ENCODE measurements at regions not wholly inside any gene's neighbourhood (a gene's known extent, or its start where the extent isn't known, plus 50 kb on each side); places are given as distances from the start of the nearest gene placed in this dataset.

GRCh38 chr14:84874436-84874835 lies 655.5 kb upstream of the FLRT2 start:
- TF ChIP-seq MAX (IDR thresholded peaks at IDR 0.05; ENCODE audit: low read depth, low read length) (no peak), POLR2A (IDR thresholded peaks at IDR 0.05; ENCODE audit: extremely low read depth, insufficient read length) (no peak), MYC (IDR thresholded peaks at IDR 0.05; ENCODE audit: low read depth, low read length) (no peak), CTCF (IDR thresholded peaks at IDR 0.05; ENCODE audit: low read depth, low read length) (no peak)
- DNase-seq (ENCODE audit: low read depth): no peak
- H3K4me3 ChIP-seq (ENCODE audit: low read depth, low read length): no peak overlapping the region

- H3K4me3 ChIP-seq (ENCODE audit: low read depth, low read length): no peak overlapping the region
- no peak for TF ChIP-seq POLR2A (IDR thresholded peaks at IDR 0.05; ENCODE audit: extremely low read depth, insufficient read length)
- TF ChIP-seq MAX (IDR thresholded peaks at IDR 0.05; ENCODE audit: low read depth, low read length): no peak
- TF ChIP-seq MYC (IDR thresholded peaks at IDR 0.05; ENCODE audit: low read depth, low read length): no peak
- TF ChIP-seq CTCF (IDR thresholded peaks at IDR 0.05; ENCODE audit: low read depth, low read length): no peak
- no peak for DNase-seq (ENCODE audit: low read depth)
These were observed 652.9 kb upstream of the FLRT2 start for GRCh38 chr14:84877061-84877460.

- no peak for DNase-seq (ENCODE audit: low read depth)
- no peak overlapping the region for H3K4me3 ChIP-seq (ENCODE audit: low read depth, low read length)
- TF ChIP-seq MYC (IDR thresholded peaks at IDR 0.05; ENCODE audit: low read depth, low read length): no peak
- no peak for TF ChIP-seq CTCF (IDR thresholded peaks at IDR 0.05; ENCODE audit: low read depth, low read length)
- TF ChIP-seq POLR2A (IDR thresholded peaks at IDR 0.05; ENCODE audit: extremely low read depth, insufficient read length): no peak
- TF ChIP-seq MAX (IDR thresholded peaks at IDR 0.05; ENCODE audit: low read depth, low read length): no peak
These were observed 647.1 kb upstream of the FLRT2 start for GRCh38 chr14:84882830-84883229.

GRCh38 chr14:84885061-84885460 lies 644.9 kb upstream of the FLRT2 start:
- no peak for DNase-seq (ENCODE audit: low read depth)
- no peak overlapping the region for H3K4me3 ChIP-seq (ENCODE audit: low read depth, low read length)
- TF ChIP-seq MAX (IDR thresholded peaks at IDR 0.05; ENCODE audit: low read depth, low read length) (no peak), CTCF (IDR thresholded peaks at IDR 0.05; ENCODE audit: low read depth, low read length) (no peak), POLR2A (IDR thresholded peaks at IDR 0.05; ENCODE audit: extremely low read depth, insufficient read length) (no peak), MYC (IDR thresholded peaks at IDR 0.05; ENCODE audit: low read depth, low read length) (no peak)

GRCh38 chr14:84891404-84891803 lies 638.5 kb upstream of the FLRT2 start:
- no peak overlapping the region for H3K4me3 ChIP-seq (ENCODE audit: low read depth, low read length)
- TF ChIP-seq CTCF (IDR thresholded peaks at IDR 0.05; ENCODE audit: low read depth, low read length) (no peak), POLR2A (IDR thresholded peaks at IDR 0.05; ENCODE audit: extremely low read depth, insufficient read length) (no peak), MYC (IDR thresholded peaks at IDR 0.05; ENCODE audit: low read depth, low read length) (no peak), MAX (IDR thresholded peaks at IDR 0.05; ENCODE audit: low read depth, low read length) (no peak)
- no peak for DNase-seq (ENCODE audit: low read depth)

GRCh38 chr14:84894254-84894653 lies 635.7 kb upstream of the FLRT2 start:
- TF ChIP-seq POLR2A (IDR thresholded peaks at IDR 0.05; ENCODE audit: extremely low read depth, insufficient read length): no peak
- no peak for TF ChIP-seq MYC (IDR thresholded peaks at IDR 0.05; ENCODE audit: low read depth, low read length)
- TF ChIP-seq CTCF (IDR thresholded peaks at IDR 0.05; ENCODE audit: low read depth, low read length): no peak
- no peak for TF ChIP-seq MAX (IDR thresholded peaks at IDR 0.05; ENCODE audit: low read depth, low read length)
- DNase-seq (ENCODE audit: low read depth): no peak

More at GRCh38 chr14:84894254-84894653, 635.7 kb upstream of the FLRT2 start:
- H3K4me3 ChIP-seq (ENCODE audit: low read depth, low read length): no peak overlapping the region

All from NB4 (cell line).